Keratinocyte (primary cell): ENCODE measurements at regions not wholly inside any gene's neighbourhood (a gene's known extent, or its start where the extent isn't known, plus 50 kb on each side); places are given as distances from the start of the nearest gene placed in this dataset.

Experiments
- EZH2 ChIP-seq: IDR thresholded peaks from one replicate; pipeline ENCODE4 v1.6.1; 2012; ENCODE audit warnings: inconsistent platforms, mild to moderate bottlenecking, low read length, moderate library complexity
- TF ChIP-seq, protein P1 (sequence below), 3 experiments: IDR thresholded peaks in 1 of 3; conservative IDR thresholded peaks in 1 of 3; optimal IDR thresholded peaks in 1 of 3; 2 replicates in 2 of 3; 3 replicates in 1 of 3; pipeline versions ENCODE3 to v1.5.1; 2011; ENCODE audit warnings: low read length in 3 of 3, mild to moderate bottlenecking in 3 of 3, moderate library complexity in 2 of 3, control low read depth in 1 of 3, inconsistent platforms in 1 of 3; ENCODE audit not compliant: insufficient read depth in 2 of 3; ENCODE audit errors: extremely low read depth in 1 of 3

DNA sequence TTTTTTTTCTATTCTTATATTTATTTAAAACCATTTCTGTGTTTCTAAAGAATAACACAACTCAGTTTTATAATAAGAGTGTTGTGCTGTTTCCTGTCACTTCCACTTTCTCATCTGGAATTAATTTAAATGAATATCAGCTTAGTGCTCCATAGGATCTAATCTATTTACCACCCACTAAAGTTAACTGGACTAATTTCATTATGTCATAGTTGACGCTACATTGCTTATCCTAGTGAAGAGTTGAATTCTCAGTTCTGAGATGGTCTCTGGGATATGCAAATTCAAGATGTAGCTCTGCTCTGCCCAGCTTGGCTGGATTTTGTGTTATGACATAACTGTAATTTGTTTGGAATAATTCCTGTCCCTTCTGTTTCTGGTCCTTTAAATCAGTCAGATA is 380.1 kb downstream of the METTL15 start:
- TF ChIP-seq EZH2: no peak
- TF ChIP-seq, protein P1, sequence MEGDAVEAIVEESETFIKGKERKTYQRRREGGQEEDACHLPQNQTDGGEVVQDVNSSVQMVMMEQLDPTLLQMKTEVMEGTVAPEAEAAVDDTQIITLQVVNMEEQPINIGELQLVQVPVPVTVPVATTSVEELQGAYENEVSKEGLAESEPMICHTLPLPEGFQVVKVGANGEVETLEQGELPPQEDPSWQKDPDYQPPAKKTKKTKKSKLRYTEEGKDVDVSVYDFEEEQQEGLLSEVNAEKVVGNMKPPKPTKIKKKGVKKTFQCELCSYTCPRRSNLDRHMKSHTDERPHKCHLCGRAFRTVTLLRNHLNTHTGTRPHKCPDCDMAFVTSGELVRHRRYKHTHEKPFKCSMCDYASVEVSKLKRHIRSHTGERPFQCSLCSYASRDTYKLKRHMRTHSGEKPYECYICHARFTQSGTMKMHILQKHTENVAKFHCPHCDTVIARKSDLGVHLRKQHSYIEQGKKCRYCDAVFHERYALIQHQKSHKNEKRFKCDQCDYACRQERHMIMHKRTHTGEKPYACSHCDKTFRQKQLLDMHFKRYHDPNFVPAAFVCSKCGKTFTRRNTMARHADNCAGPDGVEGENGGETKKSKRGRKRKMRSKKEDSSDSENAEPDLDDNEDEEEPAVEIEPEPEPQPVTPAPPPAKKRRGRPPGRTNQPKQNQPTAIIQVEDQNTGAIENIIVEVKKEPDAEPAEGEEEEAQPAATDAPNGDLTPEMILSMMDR (optimal IDR thresholded peaks at IDR 0.05 in 1 of 3, IDR thresholded peaks at IDR 0.05 in 1 of 3, conservative IDR thresholded peaks at IDR 0.05 in 1 of 3; ENCODE audit: extremely low read depth in 1 of 3, insufficient read depth in 2 of 3, low read length in 3 of 3): no peak
